H9 (cell line): ENCODE measurements at regions not wholly inside any gene's neighbourhood (a gene's known extent, or its start where the extent isn't known, plus 50 kb on each side); places are given as distances from the start of the nearest gene placed in this dataset.

Experiments used
- DNase-seq: peaks from one replicate; pipeline ENCODE4 v3.0.0-alpha.2; 2017
- H2AFZ ChIP-seq: one replicate; pipeline ENCODE4 v1.6.1; 2013; ENCODE audit warnings: mild to moderate bottlenecking, low read length, control low read depth, moderate library complexity
- H2AK5ac ChIP-seq: 2 replicates; pipeline ENCODE4 v1.6.1; 2013; ENCODE audit warnings: low read length, control low read depth, mixed read lengths; ENCODE audit not compliant: insufficient read length
- H2BK120ac ChIP-seq: one replicate; pipeline ENCODE4 v1.6.1; 2013; ENCODE audit warnings: low read depth, mild to moderate bottlenecking, low read length, control low read depth, inconsistent platforms; ENCODE audit not compliant: poor library complexity, severe bottlenecking
- H2BK12ac ChIP-seq: 2 replicates; pipeline ENCODE4 v1.6.1; 2013; ENCODE audit warnings: low read length, control low read depth, mixed read lengths, low read depth; ENCODE audit not compliant: insufficient read length
- H2BK15ac ChIP-seq: 2 replicates; pipeline ENCODE4 v1.6.1; 2013; ENCODE audit warnings: low read depth, low read length, control low read depth
- H2BK20ac ChIP-seq: one replicate; pipeline ENCODE4 v1.6.1; 2013; ENCODE audit warnings: low read depth, mild to moderate bottlenecking, low read length, control low read depth, inconsistent platforms; ENCODE audit not compliant: poor library complexity, severe bottlenecking
- H2BK5ac ChIP-seq: 2 replicates; pipeline ENCODE4 v1.6.1; 2013; ENCODE audit warnings: low read length, control low read depth, mixed read lengths; ENCODE audit not compliant: insufficient read length
- H3K14ac ChIP-seq: 2 replicates; pipeline ENCODE4 v1.6.1; 2013; ENCODE audit warnings: low read length, control low read depth; ENCODE audit not compliant: insufficient read depth
- H3K18ac ChIP-seq: 2 replicates; pipeline ENCODE4 v1.6.1; 2013; ENCODE audit warnings: low read depth, mild to moderate bottlenecking, mixed read lengths, low read length, control low read depth; ENCODE audit not compliant: insufficient read length
- H3K23ac ChIP-seq: 2 replicates; pipeline ENCODE4 v1.6.1; 2013; ENCODE audit warnings: low read length, control low read depth, mixed read lengths, low read depth; ENCODE audit not compliant: insufficient read length
- H3K23me2 ChIP-seq: 2 replicates; pipeline ENCODE4 v1.6.1; 2013; ENCODE audit warnings: low read depth, mild to moderate bottlenecking, mixed read lengths, low read length, control low read depth; ENCODE audit not compliant: insufficient read length, poor library complexity, severe bottlenecking
- H3K27ac ChIP-seq: 2 replicates; pipeline ENCODE4 v1.5.1; 2013; ENCODE audit warnings: low read length, control low read depth, mixed read lengths, low read depth; ENCODE audit not compliant: insufficient read length
- H3K27me3 ChIP-seq: 2 replicates; pipeline ENCODE4 v1.6.1; 2013; ENCODE audit warnings: low read length, control low read depth, inconsistent platforms; ENCODE audit not compliant: insufficient read depth
- H3K4ac ChIP-seq: 2 replicates; pipeline ENCODE4 v1.6.1; 2013; ENCODE audit warnings: low read depth, mild to moderate bottlenecking, control low read depth, inconsistent platforms, low read length, moderate library complexity
- H3K4me1 ChIP-seq: 2 replicates; pipeline ENCODE4 v1.6.1; 2013; ENCODE audit warnings: low read length, control low read depth, inconsistent platforms; ENCODE audit not compliant: insufficient read depth
- H3K4me2 ChIP-seq: 2 replicates; pipeline ENCODE4 v1.6.1; 2013; ENCODE audit warnings: low read length, control low read depth, mixed read lengths; ENCODE audit not compliant: insufficient read length, insufficient read depth
- H3K56ac ChIP-seq: 2 replicates; pipeline ENCODE4 v1.6.1; 2013; ENCODE audit warnings: low read depth, mild to moderate bottlenecking, mixed read lengths, low read length, control low read depth; ENCODE audit not compliant: insufficient read length
- H3K79me1 ChIP-seq: 2 replicates; pipeline ENCODE4 v1.6.1; 2013; ENCODE audit warnings: low read depth, mild to moderate bottlenecking, moderate library complexity, low read length, control low read depth, inconsistent platforms; ENCODE audit not compliant: insufficient read depth, poor library complexity, severe bottlenecking
- H3K79me2 ChIP-seq: 2 replicates; pipeline ENCODE4 v1.6.1; 2013; ENCODE audit warnings: low read length, control low read depth, inconsistent platforms; ENCODE audit not compliant: insufficient read depth
- H3K9ac ChIP-seq: 2 replicates; pipeline ENCODE4 v1.6.1; 2013; ENCODE audit warnings: low read length, control low read depth, mixed read lengths; ENCODE audit not compliant: insufficient read length; ENCODE audit errors: extremely low read depth
- H3K9me3 ChIP-seq: one replicate; pipeline ENCODE4 v1.6.1; 2013; ENCODE audit warnings: low read depth, low read length, inconsistent platforms; ENCODE audit not compliant: control insufficient read depth
- H3T11ph ChIP-seq: one replicate; pipeline ENCODE4 v1.6.1; 2013; ENCODE audit warnings: mild to moderate bottlenecking, low read length, control low read depth, inconsistent platforms
- H4K20me1 ChIP-seq: one replicate; pipeline ENCODE4 v1.6.1; 2013; ENCODE audit not compliant: control insufficient read depth, insufficient read length, insufficient read depth
- H4K5ac ChIP-seq: 2 replicates; pipeline ENCODE4 v1.6.1; 2013; ENCODE audit warnings: low read depth, mild to moderate bottlenecking, mixed read lengths, low read length, control low read depth; ENCODE audit not compliant: insufficient read length
- H4K8ac ChIP-seq: replicated peaks from 2 replicates; pipeline ENCODE4 v1.6.1; 2013; ENCODE audit warnings: low read length, control low read depth, mixed read lengths, low read depth; ENCODE audit not compliant: insufficient read length
- H4K91ac ChIP-seq: 2 replicates; pipeline ENCODE4 v1.6.1; 2013; ENCODE audit warnings: low read depth, mild to moderate bottlenecking, moderate library complexity, mixed read lengths, low read length, control low read depth; ENCODE audit not compliant: insufficient read length
- H3K27ac Mint-ChIP-seq, 3 experiments: 2 replicates in 2 of 3; 3 replicates in 1 of 3; pipeline ENCODE4 v1.8.0; 2020 to 2021; ENCODE audit warnings: mixed read lengths in 3 of 3, mild to moderate bottlenecking in 1 of 3, moderate library complexity in 1 of 3
- H3K27me3 Mint-ChIP-seq: 2 replicates; pipeline ENCODE4 v1.8.0; 2021; ENCODE audit warnings: low read depth, mild to moderate bottlenecking, moderate library complexity, mixed read lengths
- H3K36me3 Mint-ChIP-seq, 3 experiments: 2 replicates in 2 of 3; 3 replicates in 1 of 3; pipeline ENCODE4 v1.8.0; 2020 to 2021; ENCODE audit warnings: low read depth in 3 of 3, mixed read lengths in 3 of 3; ENCODE audit not compliant: insufficient read depth in 1 of 3
- H3K4me1 Mint-ChIP-seq, 2 experiments: 2 replicates each; pipeline ENCODE4 v1.8.0; 2020; ENCODE audit warnings: mixed read lengths in 2 of 2
- H3K4me3 Mint-ChIP-seq, 2 experiments: 2 replicates in 1 of 2; 3 replicates in 1 of 2; pipeline ENCODE4 v1.8.0; 2020 to 2021; ENCODE audit warnings: mild to moderate bottlenecking in 2 of 2, mixed read lengths in 2 of 2, moderate library complexity in 1 of 2
- H3K9me3 Mint-ChIP-seq, 2 experiments: 2 replicates in 1 of 2; 3 replicates in 1 of 2; pipeline ENCODE4 v1.8.0; 2020; ENCODE audit warnings: mild to moderate bottlenecking in 2 of 2, mixed read lengths in 2 of 2, moderate library complexity in 1 of 2
- CTCF ChIP-seq: fragments of 200-600 bp; sonication (generic); conservative IDR thresholded peaks from 3 replicates; pipeline ENCODE4 v1.8.0; 2021; ENCODE audit warnings: antibody characterized with exemption, mild to moderate bottlenecking
- WGBS: extraction: QIAGEN DNeasy Blood & Tissue Kit; methylation state at CpG from one replicate; pipeline ENCODE4 v1.1.7; 2013; ENCODE audit warnings: missing lambda C conversion rate, low lambda C conversion rate, mixed read lengths; ENCODE audit not compliant: insufficient read length; ENCODE audit errors: extremely low coverage; 5-methylcytosine and 5-hydroxymethylcytosine counted together

GRCh38 chr16:79267146-79267545, 333.4 kb downstream of the MAF start:
- DNase-seq, result no peak
- H3K14ac ChIP-seq, result no peak overlapping the region
- no peaks in the 10 kb centered on the region for H3K79me2 ChIP-seq
- TF ChIP-seq CTCF, result no peak
- no peak overlapping the region for H3K23ac ChIP-seq
- no peaks in the 10 kb centered on the region for H3K27me3 ChIP-seq
- no peak overlapping the region for H4K8ac ChIP-seq
- no peak overlapping the region for H2AK5ac ChIP-seq
- H3K4ac ChIP-seq, result no peak overlapping the region
- H2BK120ac ChIP-seq, result no peak overlapping the region
- H2BK12ac ChIP-seq, result no peak overlapping the region
- Mint-ChIP-seq H3K36me3 (no peaks in the 10 kb centered on the region; a peak in 1 of 7 replicates), H3K27ac (no peak overlapping the region; a peak in 1 of 7 replicates), H3K4me1 (peaks cover 16 to 22% of the 10 kb centered on the region in 2 experiments), H3K27me3 (peaks cover 3% of the 10 kb centered on the region; the same call in 1 of the 2 replicates), H3K9me3 (no peaks in the 10 kb centered on the region), H3K4me3 (no peak overlapping the region)
- H3K9ac ChIP-seq, result no peak overlapping the region
- peaks cover 5% of the 10 kb centered on the region; the same call in 1 of the 2 replicates for H3K4me1 ChIP-seq
- no peak overlapping the region for H3K4me2 ChIP-seq
- WGBS, result 100% methylated on average over 2 of the region's 6 CpGs
- no peaks in the 10 kb centered on the region for H4K20me1 ChIP-seq
- H3K27ac ChIP-seq, result no peak overlapping the region
- no peaks in the 10 kb centered on the region for H3K9me3 ChIP-seq
- H3K18ac ChIP-seq, result no peak overlapping the region
- H4K91ac ChIP-seq, result no peak overlapping the region
- H2BK20ac ChIP-seq, result no peak overlapping the region
- H3K23me2 ChIP-seq, result no peaks in the 10 kb centered on the region
- H2AFZ ChIP-seq, result no peak overlapping the region
- H3T11ph ChIP-seq, result no peak overlapping the region
- H2BK15ac ChIP-seq, result no peak overlapping the region
- H3K56ac ChIP-seq, result no peak overlapping the region
- H4K5ac ChIP-seq, result no peak overlapping the region
- H2BK5ac ChIP-seq, result no peak overlapping the region
- H3K79me1 ChIP-seq, result no peaks in the 10 kb centered on the region
